Body of pancreas (tissue), 4 donors: ENCODE measurements at regions not wholly inside any gene's neighbourhood (a gene's known extent, or its start where the extent isn't known, plus 50 kb on each side); places are given as distances from the start of the nearest gene placed in this dataset.

Experiments
- ATAC-seq: fragments of 150-250 bp; one replicate; pipeline ENCODE4 v1.9.1; 2016
- DNase-seq, 4 donors: peaks; one replicate each; pipeline ENCODE4 v3.0.0-alpha.2; 2019
- H3K27ac ChIP-seq, 4 donors: fragments of 200-600 bp; sonication (generic); 1 replicate in 3 of 4; 2 replicates in 1 of 4; pipeline versions ENCODE4 v1.5.1 to v1.6.1; 2016 to 2019; ENCODE audit warnings: mild to moderate bottlenecking in 1 of 4, mixed read lengths in 1 of 4, moderate library complexity in 1 of 4
- H3K27me3 ChIP-seq, 2 donors: fragments of 200-600 bp; sonication (generic); one replicate each; pipeline ENCODE4 v1.6.0; 2016; ENCODE audit warnings: mild to moderate bottlenecking in 1 of 2
- H3K36me3 ChIP-seq, 2 donors: fragments of 200-600 bp; sonication (generic); replicated peaks in 1 of 2; 2 replicates each; pipeline ENCODE4 v1.5.1; 2016; ENCODE audit warnings: low read depth in 2 of 2; ENCODE audit not compliant: insufficient read depth in 1 of 2
- H3K4me1 ChIP-seq: fragments of 200-600 bp; sonication (generic); one replicate; pipeline ENCODE4 v1.6.0; 2016
- H3K4me3 ChIP-seq, 2 donors: fragments of 200-600 bp; sonication (generic); 1 replicate in 1 of 2; 2 replicates in 1 of 2; pipeline ENCODE4 v1.5.1; 2016 to 2019
- H3K9me3 ChIP-seq, 3 donors: fragments of 200-600 bp; sonication (generic); 1 replicate in 2 of 3; 2 replicates in 1 of 3; pipeline ENCODE4 v1.5.1; 2016
- POLR2A ChIP-seq, 3 donors: fragments of 450-650 bp; IDR thresholded peaks; one replicate each; pipeline ENCODE4 v1.6.1; 2016; ENCODE audit warnings: antibody characterized with exemption in 3 of 3, mild to moderate bottlenecking in 2 of 3
- WGBS, 2 donors: methylation state at CpG; one replicate each; pipeline ENCODE4 v1.1.5; 2017; 5-methylcytosine and 5-hydroxymethylcytosine counted together
- intact Hi-C: fragments of 100-400 bp; cut with DNase I; formaldehyde crosslinking; loops from one replicate; pipeline ENCODE4 v1.15.1; 2023
- TF ChIP-seq, protein P1 (sequence below), 7 experiments: fragments of 450-650 bp in 4 of 7; fragments of 200-600 bp in 3 of 7; sonication (generic) in 3 of 7; IDR thresholded peaks; one replicate each; pipeline ENCODE4 v1.5.1; 2016 to 2019; ENCODE audit warnings: antibody characterized with exemption in 7 of 7

- WGBS, 2 donors, result 64 to 75% methylated on average over 7 of the region's 7 CpGs
These were observed 239.3 kb downstream of the HAUS1 start for GRCh38 chr18:46343456-46343855.

DNA sequence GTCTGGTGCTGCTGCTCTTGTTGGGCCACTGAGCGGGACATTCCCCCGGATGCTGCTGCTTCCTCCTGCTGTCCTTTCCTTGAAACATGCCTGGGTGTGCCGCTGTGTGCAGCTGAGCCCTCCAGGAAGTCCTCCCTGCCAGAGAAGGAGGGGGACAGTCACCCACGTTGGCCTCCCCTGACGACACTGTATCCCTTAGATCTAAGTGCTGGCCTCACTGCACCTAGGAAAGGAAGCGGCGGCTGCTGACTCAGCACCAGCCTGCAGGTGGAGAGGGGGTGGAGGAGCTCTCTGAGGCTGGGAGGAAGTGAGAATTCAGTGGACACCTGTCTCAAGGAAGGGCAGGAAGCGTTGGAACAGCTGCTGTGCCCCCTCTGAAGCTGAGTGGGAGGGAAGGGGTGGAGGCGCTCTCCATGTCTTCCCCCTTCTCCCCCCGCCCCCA, 239.8 kb downstream of the HAUS1 start:
- TF ChIP-seq, protein P1, sequence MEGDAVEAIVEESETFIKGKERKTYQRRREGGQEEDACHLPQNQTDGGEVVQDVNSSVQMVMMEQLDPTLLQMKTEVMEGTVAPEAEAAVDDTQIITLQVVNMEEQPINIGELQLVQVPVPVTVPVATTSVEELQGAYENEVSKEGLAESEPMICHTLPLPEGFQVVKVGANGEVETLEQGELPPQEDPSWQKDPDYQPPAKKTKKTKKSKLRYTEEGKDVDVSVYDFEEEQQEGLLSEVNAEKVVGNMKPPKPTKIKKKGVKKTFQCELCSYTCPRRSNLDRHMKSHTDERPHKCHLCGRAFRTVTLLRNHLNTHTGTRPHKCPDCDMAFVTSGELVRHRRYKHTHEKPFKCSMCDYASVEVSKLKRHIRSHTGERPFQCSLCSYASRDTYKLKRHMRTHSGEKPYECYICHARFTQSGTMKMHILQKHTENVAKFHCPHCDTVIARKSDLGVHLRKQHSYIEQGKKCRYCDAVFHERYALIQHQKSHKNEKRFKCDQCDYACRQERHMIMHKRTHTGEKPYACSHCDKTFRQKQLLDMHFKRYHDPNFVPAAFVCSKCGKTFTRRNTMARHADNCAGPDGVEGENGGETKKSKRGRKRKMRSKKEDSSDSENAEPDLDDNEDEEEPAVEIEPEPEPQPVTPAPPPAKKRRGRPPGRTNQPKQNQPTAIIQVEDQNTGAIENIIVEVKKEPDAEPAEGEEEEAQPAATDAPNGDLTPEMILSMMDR (IDR thresholded peaks at IDR 0.05), result no peak
- no peak for TF ChIP-seq POLR2A (IDR thresholded peaks at IDR 0.05)
- H3K36me3 ChIP-seq, result no peaks in the 10 kb centered on the region
- peak; percentile 47 for ATAC-seq
- WGBS, 2 donors, result 47 to 54% methylated on average over 5 to 10 of the region's 10 CpGs
- no peaks in the 10 kb centered on the region for H3K4me1 ChIP-seq
- intact Hi-C loops, result no loop called here
- no peak overlapping the region for H3K4me3 ChIP-seq
- no peaks in the 10 kb centered on the region for H3K27me3 ChIP-seq
- H3K27ac ChIP-seq, result no peak overlapping the region
- H3K9me3 ChIP-seq, result no peaks in the 10 kb centered on the region
- peak in 2 of 4 donors; percentile 13 to 21 for DNase-seq

More at GRCh38 chr18:46343456-46343855, 239.3 kb downstream of the HAUS1 start:
- Histone ChIP-seq H3K4me1 (no peaks in the 10 kb centered on the region), H3K27ac (no peak overlapping the region), H3K27me3 (no peaks in the 10 kb centered on the region), H3K4me3 (no peak overlapping the region), H3K36me3 (no peaks in the 10 kb centered on the region), H3K9me3 (no peaks in the 10 kb centered on the region)
- ATAC-seq (no peak), DNase-seq (no peak)
- intact Hi-C loops, result no loop called here
- TF ChIP-seq, protein P1 (IDR thresholded peaks at IDR 0.05), result no peak
- TF ChIP-seq POLR2A (IDR thresholded peaks at IDR 0.05), result no peak

DNA sequence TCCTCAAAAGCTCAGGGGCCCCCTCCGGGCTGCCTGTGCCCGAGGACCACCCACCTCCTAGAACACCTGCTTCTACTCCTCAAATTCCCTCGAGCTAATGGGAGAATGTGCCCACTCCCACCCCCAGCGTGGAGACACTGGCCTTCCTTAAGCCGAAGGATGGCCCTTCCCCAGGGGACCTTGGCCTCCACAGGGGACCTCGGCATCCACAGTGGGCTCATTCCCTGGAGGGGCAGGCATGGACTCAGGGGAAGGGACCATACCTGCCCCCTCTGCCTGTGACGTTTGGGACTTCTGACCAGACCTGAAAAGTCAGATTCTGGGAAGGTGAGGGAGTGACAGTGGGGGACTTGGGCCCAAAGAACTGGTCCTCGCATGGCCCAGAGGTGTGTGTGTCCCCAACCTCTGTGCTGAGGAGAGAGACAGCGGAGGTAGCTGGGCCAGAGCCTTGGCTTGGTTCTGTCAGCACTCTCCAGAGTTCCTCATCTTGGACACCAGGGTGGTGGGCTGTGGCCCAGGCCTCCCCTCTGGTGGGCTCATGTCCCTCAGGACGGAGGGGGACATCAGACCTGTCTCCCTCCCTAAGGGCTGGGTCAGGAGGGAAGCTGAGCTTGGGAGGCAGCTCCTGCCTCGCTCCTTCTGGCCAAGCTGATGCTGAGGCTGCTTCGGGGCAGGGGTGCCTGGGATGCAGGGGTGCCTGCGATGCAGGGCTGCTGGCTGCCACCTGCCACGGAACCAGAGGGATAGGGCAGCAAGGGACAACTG, 240.4 kb downstream of the HAUS1 start:
- H3K27ac ChIP-seq, result no peak overlapping the region
- intact Hi-C loops, result no loop called here
- H3K36me3 ChIP-seq, result no peaks in the 10 kb centered on the region
- 82 to 86% methylated on average over 9 to 13 of the region's 14 CpGs for WGBS, 2 donors
- H3K27me3 ChIP-seq, result no peaks in the 10 kb centered on the region
- H3K4me1 ChIP-seq, result no peaks in the 10 kb centered on the region
- ATAC-seq (no peak), DNase-seq (no peak)
- no peaks in the 10 kb centered on the region for H3K9me3 ChIP-seq
- TF ChIP-seq, protein P1 (IDR thresholded peaks at IDR 0.05), result no peak
- TF ChIP-seq POLR2A (IDR thresholded peaks at IDR 0.05), result no peak
- H3K4me3 ChIP-seq, result no peak overlapping the region

GRCh38 chr18:46345181-46345465, 240.9 kb downstream of the HAUS1 start:
- ATAC-seq, result no peak
- Histone ChIP-seq H3K4me3 (no peak overlapping the region), H3K36me3 (no peaks in the 10 kb centered on the region), H3K27ac (no peak overlapping the region), H3K9me3 (no peaks in the 10 kb centered on the region), H3K4me1 (no peaks in the 10 kb centered on the region), H3K27me3 (no peaks in the 10 kb centered on the region)
- 85 to 86% methylated on average over 4 of the region's 4 CpGs for WGBS, 2 donors
- intact Hi-C loops, result no loop called here
- no peak for TF ChIP-seq POLR2A (IDR thresholded peaks at IDR 0.05)
- TF ChIP-seq, protein P1 (IDR thresholded peaks at IDR 0.05), result no peak
- DNase-seq, result no peak

- H3K4me1 ChIP-seq, result no peaks in the 10 kb centered on the region
- intact Hi-C loops, result no loop called here
- H3K9me3 ChIP-seq, result no peaks in the 10 kb centered on the region
- no peak for TF ChIP-seq POLR2A (IDR thresholded peaks at IDR 0.05)
- TF ChIP-seq, protein P1 (IDR thresholded peaks at IDR 0.05), result no peak
- DNase-seq (no peak), ATAC-seq (no peak)
- no peak overlapping the region for H3K27ac ChIP-seq
- no peak overlapping the region for H3K4me3 ChIP-seq
- WGBS, 2 donors, result 95 to 96% methylated on average over 6 of the region's 6 CpGs
- no peaks in the 10 kb centered on the region for H3K27me3 ChIP-seq
- no peaks in the 10 kb centered on the region for H3K36me3 ChIP-seq
These were observed 242.0 kb downstream of the HAUS1 start for GRCh38 chr18:46346213-46346612.
